IMR-90 (cell line): ENCODE measurements at regions not wholly inside any gene's neighbourhood (a gene's known extent, or its start where the extent isn't known, plus 50 kb on each side); places are given as distances from the start of the nearest gene placed in this dataset.

Source experiments
- ATAC-seq: fragments of 200-7000 bp; cut with Tn5 transposase; 2 replicates; pipeline ENCODE4 v1.9.1; 2020; ENCODE audit warnings: low read depth, mild to moderate bottlenecking, moderate library complexity
- BruUV-seq: library from RNA; stranded (reverse); fragments of 400-500 nt; replicated peaks from 2 replicates; lab custom pipeline; 2021; lab: Mats Ljungman, UMichigan
- CTCF ChIA-PET: fragments of 300-600 bp; formaldehyde crosslinking; extraction: SDS; loops from one replicate; lab custom pipeline; 2021; ENCODE audit warnings: antibody characterized with exemption; lab: Yijun Ruan, JAX
- POLR2A ChIA-PET: fragments of 300-600 bp; sonication (Branson Sonifier 250); formaldehyde crosslinking; loops from one replicate; lab custom pipeline; 2022; ENCODE audit warnings: antibody characterized with exemption; ENCODE audit not compliant: unreplicated experiment; lab: Charles Lee
- DNase-seq: peaks from one replicate; pipeline ENCODE4 v3.0.0; 2013
- H2AFZ ChIP-seq: replicated peaks from 2 replicates; pipeline ENCODE3; 2013; ENCODE audit warnings: low read length, mild to moderate bottlenecking; ENCODE audit not compliant: poor library complexity
- H2AK5ac ChIP-seq: 2 replicates; pipeline ENCODE4 v1.6.1; 2013; ENCODE audit warnings: low read depth, low read length, inconsistent platforms
- H2AK9ac ChIP-seq: replicated peaks from 2 replicates; pipeline ENCODE3; 2013; ENCODE audit warnings: mild to moderate bottlenecking, low read depth, low read length, moderate library complexity; ENCODE audit not compliant: poor library complexity
- H2BK120ac ChIP-seq: 2 replicates; pipeline ENCODE4 v1.6.1; 2013; ENCODE audit warnings: low read depth, low read length, inconsistent platforms
- H2BK15ac ChIP-seq: 3 replicates; pipeline ENCODE4 v1.6.1; 2013; ENCODE audit warnings: low read depth, low read length, inconsistent platforms
- H2BK20ac ChIP-seq: 2 replicates; pipeline ENCODE4 v1.6.1; 2013; ENCODE audit warnings: low read depth, mild to moderate bottlenecking, inconsistent platforms, low read length, moderate library complexity
- H2BK5ac ChIP-seq: 2 replicates; pipeline ENCODE4 v1.6.1; 2013; ENCODE audit warnings: mild to moderate bottlenecking, low read depth, low read length, inconsistent platforms; ENCODE audit not compliant: poor library complexity, severe bottlenecking
- H3K14ac ChIP-seq: replicated peaks from 2 replicates; pipeline ENCODE4 v1.6.1; 2013; ENCODE audit warnings: low read depth, low read length, inconsistent platforms
- H3K18ac ChIP-seq: 2 replicates; pipeline ENCODE4 v1.6.1; 2013; ENCODE audit warnings: low read depth, low read length, control low read depth
- H3K23ac ChIP-seq: 2 replicates; pipeline ENCODE4 v1.6.1; 2013; ENCODE audit warnings: low read depth, low read length, inconsistent platforms
- H3K27ac ChIP-seq: 2 replicates; pipeline ENCODE4 v1.5.1; 2013; ENCODE audit warnings: mild to moderate bottlenecking, control low read depth, low read length; ENCODE audit not compliant: insufficient read depth
- H3K27me3 ChIP-seq: 2 replicates; pipeline ENCODE4 v1.6.1; 2013; ENCODE audit warnings: low read length; ENCODE audit not compliant: control insufficient read depth, insufficient read depth
- H3K36me3 ChIP-seq: 2 replicates; pipeline ENCODE4 v1.6.1; 2013; ENCODE audit warnings: low read length, mixed read lengths; ENCODE audit not compliant: control insufficient read depth, insufficient read depth
- H3K4ac ChIP-seq: 2 replicates; pipeline ENCODE4 v1.6.1; 2013; ENCODE audit warnings: low read depth, low read length, inconsistent platforms
- H3K4me1 ChIP-seq: 2 replicates; pipeline ENCODE4 v1.6.1; 2013; ENCODE audit warnings: low read length, mixed read lengths; ENCODE audit not compliant: control insufficient read depth, insufficient read depth
- H3K4me2 ChIP-seq: 2 replicates; pipeline ENCODE4 v1.6.1; 2013; ENCODE audit warnings: low read depth, mild to moderate bottlenecking, control low read depth, low read length, moderate library complexity
- H3K4me3 ChIP-seq: 2 replicates; pipeline ENCODE4 v1.5.1; 2013; ENCODE audit warnings: low read depth, mild to moderate bottlenecking, control low read depth, low read length, moderate library complexity; ENCODE audit not compliant: insufficient read depth
- H3K56ac ChIP-seq: 2 replicates; pipeline ENCODE4 v1.6.1; 2013; ENCODE audit warnings: low read length, inconsistent platforms; ENCODE audit not compliant: insufficient read depth; ENCODE audit errors: extremely low read depth
- H3K79me1 ChIP-seq, 2 experiments: 2 replicates each; pipeline ENCODE4 v1.6.1; 2013; ENCODE audit warnings: low read length in 2 of 2, inconsistent platforms in 1 of 2, low read depth in 1 of 2
- H3K9ac ChIP-seq: 2 replicates; pipeline ENCODE4 v1.6.1; 2013; ENCODE audit warnings: low read depth, low read length, control low read depth
- H3K9me1 ChIP-seq: 2 replicates; pipeline ENCODE4 v1.6.1; 2013; ENCODE audit warnings: low read length, inconsistent platforms; ENCODE audit not compliant: insufficient read depth
- H3K9me3 ChIP-seq: 2 replicates; pipeline ENCODE4 v1.6.1; 2013; ENCODE audit warnings: low read length; ENCODE audit not compliant: control insufficient read depth, insufficient read depth
- H4K20me1 ChIP-seq: 2 replicates; pipeline ENCODE4 v1.6.1; 2013; ENCODE audit warnings: low read length, inconsistent platforms; ENCODE audit not compliant: insufficient read depth
- H4K5ac ChIP-seq: 2 replicates; pipeline ENCODE4 v1.6.1; 2013; ENCODE audit warnings: mild to moderate bottlenecking, low read depth, low read length, control low read depth
- H4K8ac ChIP-seq, 2 experiments: 2 replicates each; pipeline ENCODE4 v1.6.1; 2013; ENCODE audit warnings: low read depth in 2 of 2, low read length in 2 of 2, control low read depth in 1 of 2, inconsistent platforms in 1 of 2
- H4K91ac ChIP-seq: 2 replicates; pipeline ENCODE4 v1.6.1; 2013; ENCODE audit warnings: low read depth, low read length, inconsistent platforms; ENCODE audit not compliant: insufficient read depth
- BHLHE40 ChIP-seq: fragments of 150-350 bp; IDR thresholded peaks from 2 replicates; pipeline ENCODE4 v1.6.1; 2016; ENCODE audit warnings: mild to moderate bottlenecking, low read depth, low read length
- CEBPB ChIP-seq: IDR thresholded peaks from 2 replicates; pipeline ENCODE4 v1.6.1; 2012; ENCODE audit warnings: low read depth, low read length, improper control_type of control experiment
- CHD1 ChIP-seq: IDR thresholded peaks from 2 replicates; pipeline ENCODE4 v1.6.1; 2012; ENCODE audit warnings: low read depth, low read length, improper control_type of control experiment
- CTCF ChIP-seq: conservative IDR thresholded peaks from 2 replicates; pipeline ENCODE4 v1.5.1; 2012; ENCODE audit warnings: mild to moderate bottlenecking, low read depth, low read length, improper control_type of control experiment
- FOS ChIP-seq: fragments of 150-350 bp; IDR thresholded peaks from 2 replicates; pipeline ENCODE4 v1.6.1; 2016; ENCODE audit warnings: low read depth, low read length
- MAFK ChIP-seq: IDR thresholded peaks from 2 replicates; pipeline ENCODE4 v1.6.1; 2012; ENCODE audit warnings: low read depth, low read length, improper control_type of control experiment
- MAZ ChIP-seq: IDR thresholded peaks from 2 replicates; pipeline ENCODE4 v1.6.1; 2012; ENCODE audit warnings: low read depth, mild to moderate bottlenecking, low read length, improper control_type of control experiment, moderate library complexity, borderline replicate concordance
- MXI1 ChIP-seq: IDR thresholded peaks from 2 replicates; pipeline ENCODE4 v1.6.1; 2012; ENCODE audit warnings: low read depth, mild to moderate bottlenecking, low read length, moderate library complexity, borderline replicate concordance
- NFE2L2 ChIP-seq: fragments of 150-350 bp; IDR thresholded peaks from 2 replicates; pipeline ENCODE4 v1.6.1; 2016; ENCODE audit warnings: low read depth, mild to moderate bottlenecking, low read length
- POLR2A ChIP-seq: IDR thresholded peaks from 2 replicates; pipeline ENCODE4 v1.6.1; 2012; ENCODE audit warnings: mild to moderate bottlenecking, low read depth, low read length
- RAD21 ChIP-seq: IDR thresholded peaks from 2 replicates; pipeline ENCODE4 v1.6.1; 2012; ENCODE audit warnings: low read length, improper control_type of control experiment
- RCOR1 ChIP-seq: IDR thresholded peaks from 2 replicates; pipeline ENCODE4 v1.6.1; 2012; ENCODE audit warnings: mild to moderate bottlenecking, low read length, improper control_type of control experiment; ENCODE audit not compliant: insufficient replicate concordance
- RFX5 ChIP-seq: IDR thresholded peaks from 2 replicates; pipeline ENCODE4 v1.8.0; 2012; ENCODE audit warnings: low read depth, mild to moderate bottlenecking, low read length, moderate library complexity
- SMC3 ChIP-seq: fragments of 150-350 bp; IDR thresholded peaks from 2 replicates; pipeline ENCODE4 v1.6.1; 2016; ENCODE audit warnings: low read depth, mild to moderate bottlenecking, antibody characterized with exemption, low read length, moderate library complexity
- whole genome bisulfite sequencing, 2 experiments: methylation state at CpG; one replicate each; pipeline versions ENCODE4 v1.1.5 to v1.1.7; 2013; ENCODE audit warnings: missing lambda C conversion rate in 2 of 2; ENCODE audit not compliant: insufficient read length in 1 of 2; ENCODE audit errors: extremely low coverage in 2 of 2; 5-methylcytosine and 5-hydroxymethylcytosine counted together
- dilution Hi-C: fragments of 300-500 bp; cut with HindIII; formaldehyde crosslinking; loops from one replicate; pipeline ENCODE4 v1.14.3; 2018; ENCODE audit warnings: low sequenced_read_pairs; ENCODE audit not compliant: unreplicated experiment
- in situ Hi-C: fragments of 300-500 bp; cut with MboI; formaldehyde crosslinking; loops from 3 replicates; pipeline ENCODE4 v1.14.3; 2019; ENCODE audit warnings: low sequenced_read_pairs, inconsistent platforms, mixed read lengths
- intact Hi-C: fragments of 100-400 bp; cut with micrococcal nuclease; formaldehyde crosslinking; loops from 2 replicates; pipeline ENCODE4 v1.10.0; 2022
- TF ChIP-seq, protein P1 (sequence below): fragments of 150-350 bp; IDR thresholded peaks from 2 replicates; pipeline ENCODE4 v1.6.1; 2017; ENCODE audit warnings: mild to moderate bottlenecking, antibody characterized with exemption, low read length, low read depth
- TF ChIP-seq, protein P2 (sequence below): fragments of 150-350 bp; IDR thresholded peaks from 2 replicates; pipeline ENCODE4 v1.6.1; 2016; ENCODE audit warnings: low read depth, mild to moderate bottlenecking, low read length, moderate library complexity, borderline replicate concordance

- in situ Hi-C loops (loop anchor here (25.0 kb wide), 1 partner anchor 1056 kb away; no protein-coding TSS in a partner anchor), intact Hi-C loops (no loop called here), dilution Hi-C loops (no loop called here)
- POLR2A ChIA-PET: no interaction called here
- ATAC-seq: no peak
- no peak overlapping the region for H3K27ac ChIP-seq
- no peaks in the 10 kb centered on the region for H3K79me1 ChIP-seq
- H4K8ac ChIP-seq: no peak overlapping the region
- no peak overlapping the region for H2AK5ac ChIP-seq
- no peaks in the 10 kb centered on the region for H4K20me1 ChIP-seq
- no peak overlapping the region for H4K91ac ChIP-seq
- H2BK20ac ChIP-seq: no peak overlapping the region
- no CpG with 5 or more reads among the region's 2 CpGs for WGBS, 2 experiments
- H3K23ac ChIP-seq: no peak overlapping the region
- H2AFZ ChIP-seq: no peak overlapping the region
- H2BK120ac ChIP-seq: no peak overlapping the region
- H3K56ac ChIP-seq: no peak overlapping the region
- H3K18ac ChIP-seq: no peak overlapping the region
- H3K14ac ChIP-seq: no peak overlapping the region
- H4K5ac ChIP-seq: no peak overlapping the region
- no peak overlapping the region for H3K9ac ChIP-seq
- TF ChIP-seq RAD21: no peak
- TF ChIP-seq NFE2L2: no peak
- TF ChIP-seq, protein P1, sequence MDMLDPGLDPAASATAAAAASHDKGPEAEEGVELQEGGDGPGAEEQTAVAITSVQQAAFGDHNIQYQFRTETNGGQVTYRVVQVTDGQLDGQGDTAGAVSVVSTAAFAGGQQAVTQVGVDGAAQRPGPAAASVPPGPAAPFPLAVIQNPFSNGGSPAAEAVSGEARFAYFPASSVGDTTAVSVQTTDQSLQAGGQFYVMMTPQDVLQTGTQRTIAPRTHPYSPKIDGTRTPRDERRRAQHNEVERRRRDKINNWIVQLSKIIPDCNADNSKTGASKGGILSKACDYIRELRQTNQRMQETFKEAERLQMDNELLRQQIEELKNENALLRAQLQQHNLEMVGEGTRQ: no peak
- no peak for TF ChIP-seq MAZ
- TF ChIP-seq MXI1: no peak
- TF ChIP-seq SMC3: no peak
- TF ChIP-seq RFX5: no peak
- no peak for TF ChIP-seq RCOR1
- TF ChIP-seq POLR2A: no peak
- TF ChIP-seq, protein P2, sequence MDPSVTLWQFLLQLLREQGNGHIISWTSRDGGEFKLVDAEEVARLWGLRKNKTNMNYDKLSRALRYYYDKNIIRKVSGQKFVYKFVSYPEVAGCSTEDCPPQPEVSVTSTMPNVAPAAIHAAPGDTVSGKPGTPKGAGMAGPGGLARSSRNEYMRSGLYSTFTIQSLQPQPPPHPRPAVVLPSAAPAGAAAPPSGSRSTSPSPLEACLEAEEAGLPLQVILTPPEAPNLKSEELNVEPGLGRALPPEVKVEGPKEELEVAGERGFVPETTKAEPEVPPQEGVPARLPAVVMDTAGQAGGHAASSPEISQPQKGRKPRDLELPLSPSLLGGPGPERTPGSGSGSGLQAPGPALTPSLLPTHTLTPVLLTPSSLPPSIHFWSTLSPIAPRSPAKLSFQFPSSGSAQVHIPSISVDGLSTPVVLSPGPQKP: no peak
- TF ChIP-seq CTCF: no peak
- no peak for TF ChIP-seq CHD1
- no peak for TF ChIP-seq BHLHE40
- TF ChIP-seq MAFK: no peak
- TF ChIP-seq CEBPB: no peak
- no peak for TF ChIP-seq FOS
- H3K9me3 ChIP-seq: no peaks in the 10 kb centered on the region
- H2AK9ac ChIP-seq: no peak overlapping the region
- H3K9me1 ChIP-seq: no peaks in the 10 kb centered on the region
- H2BK5ac ChIP-seq: no peak overlapping the region
- H2BK15ac ChIP-seq: no peak overlapping the region
- CTCF ChIA-PET: interaction anchor here (1.5 kb wide), 1 partner anchor 14 kb away, joined by 4 read pairs; no protein-coding TSS in a partner anchor
- no peak overlapping the region for H3K4ac ChIP-seq
- no TSS peak for BruUV-seq
- no peaks in the 10 kb centered on the region for H3K4me1 ChIP-seq
- H3K27me3 ChIP-seq: no peaks in the 10 kb centered on the region; the same call in 1 of the 2 replicates
- H3K4me3 ChIP-seq: no peak overlapping the region
- no peaks in the 10 kb centered on the region for H3K36me3 ChIP-seq
- H3K4me2 ChIP-seq: no peak overlapping the region
- DNase-seq: no peak
These were observed 115.9 kb downstream of the SLC16A9 start for GRCh38 chr10:59593768-59594167.
